Mucosa of gallbladder (tissue), 1 donor: ENCODE measurements at regions not wholly inside any gene's neighbourhood (a gene's known extent, or its start where the extent isn't known, plus 50 kb on each side); places are given as distances from the start of the nearest gene placed in this dataset.
"Not testable (repeated sequence)": the region's sequence is repeated elsewhere in the genome, so short reads cannot be mapped to it uniquely, and the experiment has no call there.

Source experiments
- DNase-seq: peaks from one replicate; pipeline ENCODE4 v3.0.0-alpha.2; 2020; ENCODE audit warnings: low spot score
- donor health status: DM: no; HTN: no; CAD: no.

DNA sequence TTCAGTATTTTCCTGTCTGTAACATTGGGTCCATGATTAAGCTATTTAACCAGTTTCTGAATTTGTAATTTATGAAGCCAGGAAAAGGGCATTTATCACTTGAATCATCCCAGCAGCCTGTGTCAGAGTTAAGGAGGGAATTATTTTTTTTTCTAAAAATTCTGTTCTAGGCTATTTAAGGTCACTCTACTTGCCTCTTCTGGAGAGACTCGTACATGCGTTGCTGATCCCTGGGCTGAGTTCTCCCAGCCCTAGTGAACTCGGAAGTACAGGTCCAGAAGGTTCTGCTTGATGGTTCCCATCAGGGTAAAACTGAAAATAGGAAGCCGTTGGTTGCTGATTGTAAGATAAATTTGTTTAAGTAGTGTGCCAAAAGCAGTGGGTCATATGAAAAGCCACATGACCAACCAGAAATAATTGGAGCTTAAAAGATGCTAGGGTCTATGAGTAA lies 90.7 kb downstream of the GPR88 start:
- no peak for DNase-seq

DNA sequence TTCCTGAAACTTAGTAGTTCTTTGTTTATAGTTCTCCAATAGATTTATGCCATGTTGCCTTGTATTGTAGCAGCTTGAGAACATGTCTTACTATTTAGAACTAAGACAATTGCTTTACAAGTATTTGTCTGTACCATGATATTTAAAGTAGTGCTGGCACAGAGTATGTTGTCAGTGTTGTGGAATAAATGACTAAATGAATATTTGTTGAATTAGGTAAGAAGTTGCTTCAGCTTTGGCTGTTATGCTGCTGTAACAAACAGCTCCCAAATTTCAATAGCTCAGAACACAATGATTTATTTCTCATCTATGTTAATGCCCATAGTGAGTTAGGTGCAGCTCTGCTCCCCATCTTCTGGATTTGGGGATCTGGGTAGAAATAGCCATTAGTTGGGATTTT lies 90.2 kb upstream of the VCAM1 start:
- no peak for DNase-seq

- DNase-seq, result no peak
These were observed 88.5 kb upstream of the VCAM1 start for GRCh38 chr1:100631015-100631551.

GRCh38 chr1:100642826-100643225 lies 76.7 kb upstream of the VCAM1 start:
- DNase-seq, result no peak

DNA sequence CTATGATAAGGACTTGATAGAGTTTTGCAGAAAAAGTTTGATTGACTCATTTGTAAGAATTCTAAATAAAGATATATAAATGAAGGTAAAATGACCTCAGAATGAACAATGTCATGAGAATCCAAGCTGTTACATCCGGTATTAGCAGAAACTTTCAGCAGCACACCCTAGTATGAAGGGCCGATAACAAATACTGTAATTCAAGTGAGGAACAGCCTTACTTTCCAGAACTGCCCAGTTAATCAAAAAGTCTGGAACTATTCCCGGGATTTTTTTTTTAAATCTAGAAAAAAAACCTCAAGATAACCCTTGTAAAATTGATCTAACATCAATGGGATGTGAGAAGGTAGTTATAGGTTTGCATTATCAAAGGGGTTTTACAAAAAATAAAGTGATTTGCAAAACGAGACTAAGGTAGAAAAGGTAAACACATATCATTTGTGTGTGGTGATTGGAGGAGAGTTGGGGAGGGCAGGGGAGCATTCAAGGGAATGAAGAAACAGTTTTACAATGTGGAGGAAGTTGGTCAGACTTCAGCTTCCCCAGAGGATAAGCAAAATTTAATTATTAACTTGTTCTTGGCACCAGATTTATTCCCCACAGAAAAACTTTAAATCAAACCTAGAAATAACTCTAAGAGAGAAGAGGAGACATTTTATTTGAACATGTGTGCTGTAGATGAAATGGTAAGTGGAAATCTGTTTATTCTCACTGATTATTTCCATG lies 75.9 kb upstream of the VCAM1 start:
- no peak for DNase-seq

- DNase-seq, result no peak
These were observed 73.5 kb upstream of the VCAM1 start for GRCh38 chr1:100646001-100646400.

DNA sequence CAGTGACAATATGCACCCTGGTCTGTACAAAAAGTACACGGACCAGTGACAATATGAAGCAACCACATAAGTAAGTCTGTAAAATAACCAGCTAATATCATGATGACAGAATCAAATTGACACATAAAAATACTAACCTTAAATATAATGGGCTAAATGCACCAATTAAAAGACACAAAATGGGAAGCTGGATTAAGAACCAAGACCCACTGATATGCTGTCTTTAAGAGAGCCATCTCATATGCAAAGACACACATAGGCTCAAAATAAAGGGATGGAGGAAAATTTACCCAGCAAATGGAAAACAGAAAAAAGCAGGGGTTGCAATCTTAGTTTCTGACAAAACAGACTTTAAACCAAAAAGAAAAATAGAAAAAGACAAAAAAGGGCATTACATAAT lies 70.4 kb upstream of the VCAM1 start:
- no peak for DNase-seq

- DNase-seq, result no peak
These were observed 61.4 kb upstream of the VCAM1 start for GRCh38 chr1:100657876-100658715.

- DNase-seq, result no peak
These were observed 60.9 kb upstream of the VCAM1 start for GRCh38 chr1:100658716-100659026.

DNA sequence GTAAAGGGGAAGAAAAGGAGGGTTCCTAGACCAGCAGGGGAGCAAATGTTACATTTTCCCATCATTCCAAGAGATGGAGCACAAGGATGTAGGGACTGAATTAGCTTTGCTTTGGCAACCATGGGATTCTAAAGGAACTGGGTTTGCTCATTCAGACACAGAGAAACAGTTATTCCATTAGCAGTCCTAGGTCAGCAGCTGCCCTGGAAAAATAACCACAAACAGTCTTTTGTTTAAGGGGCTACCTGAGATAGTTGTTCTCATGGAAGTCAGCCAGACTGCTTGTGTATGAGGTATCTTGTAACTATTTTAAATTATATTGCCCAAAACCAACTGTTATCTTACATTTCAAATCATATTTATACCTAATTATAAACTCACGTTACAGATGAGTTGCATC lies 58.4 kb upstream of the VCAM1 start:
- no peak for DNase-seq

DNA sequence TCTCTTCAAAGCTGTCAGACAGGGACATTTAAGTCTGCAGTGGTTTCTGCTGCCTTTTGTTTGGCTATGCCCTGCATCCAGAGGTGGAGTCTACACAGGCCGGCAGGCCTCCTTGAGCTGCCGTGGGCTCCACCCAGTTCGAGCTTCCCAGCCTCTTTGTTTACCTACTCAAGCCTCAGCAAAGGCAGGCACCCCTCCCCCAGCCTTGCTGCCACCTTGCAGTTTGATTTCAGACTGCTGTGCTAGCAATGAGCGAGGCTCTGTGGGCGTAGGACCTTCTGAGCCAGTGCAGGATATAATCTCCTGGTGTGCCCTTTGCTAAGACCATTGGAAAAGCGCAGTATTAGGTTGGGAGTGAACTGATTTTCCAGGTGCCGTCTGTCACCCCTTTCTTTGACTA lies 51.0 kb upstream of the VCAM1 start:
- not testable (repeated sequence) for DNase-seq
